Prostate gland (tissue), 2 donors: ENCODE measurements at regions not wholly inside any gene's neighbourhood (a gene's known extent, or its start where the extent isn't known, plus 50 kb on each side); places are given as distances from the start of the nearest gene placed in this dataset.

Experiments used
- CTCF ChIP-seq, 4 experiments: fragments of 200-600 bp in 2 of 4; fragments of 450-650 bp in 2 of 4; sonication (generic) in 2 of 4; IDR thresholded peaks; 1 replicate in 3 of 4; 2 replicates in 1 of 4; pipeline ENCODE4 v1.5.1; 2016 to 2019; ENCODE audit warnings: antibody characterized with exemption in 4 of 4, mild to moderate bottlenecking in 2 of 4, moderate library complexity in 2 of 4
- POLR2A ChIP-seq: fragments of 450-650 bp; IDR thresholded peaks from one replicate; pipeline ENCODE4 v1.6.1; 2016; ENCODE audit warnings: antibody characterized with exemption, mild to moderate bottlenecking

- no peak for TF ChIP-seq CTCF (IDR thresholded peaks at IDR 0.05)
- no peak for TF ChIP-seq POLR2A
These were observed 179.3 kb upstream of the FAT3 start for GRCh38 chr11:92045301-92045700.
